SK-N-DZ (cell line): ENCODE measurements at regions not wholly inside any gene's neighbourhood (a gene's known extent, or its start where the extent isn't known, plus 50 kb on each side); places are given as distances from the start of the nearest gene placed in this dataset.
"Not testable (repeated sequence)": the region's sequence is repeated elsewhere in the genome, so short reads cannot be mapped to it uniquely, and the experiment has no call there.

Experiments
- DNase-seq: peaks from one replicate; pipeline ENCODE4 v3.0.0-alpha.2; 2015; ENCODE audit warnings: low spot score

GRCh38 chr4:151459375-151459774, 50.4 kb downstream of the FHIP1A start:
- DNase-seq, result peak; percentile 49

- peak; percentile 68 for DNase-seq
Measured at GRCh38 chr4:151460434-151460833, 51.5 kb downstream of the FHIP1A start.

- no peak for DNase-seq
Measured at GRCh38 chr4:151462554-151462953, 53.6 kb downstream of the FHIP1A start.

GRCh38 chr4:151468715-151469696, 60.0 kb downstream of the FHIP1A start:
- DNase-seq, result no peak

- no peak for DNase-seq
Measured at GRCh38 chr4:151469970-151470369, 61.0 kb downstream of the FHIP1A start.

GRCh38 chr4:151471728-151472127, 62.8 kb downstream of the FHIP1A start:
- no peak for DNase-seq

GRCh38 chr4:151472297-151472696, 63.3 kb downstream of the FHIP1A start:
- no peak for DNase-seq

GRCh38 chr4:151472711-151473110, 63.7 kb downstream of the FHIP1A start:
- no peak for DNase-seq

- no peak for DNase-seq
Measured at GRCh38 chr4:151473521-151474097, 64.6 kb downstream of the FHIP1A start.

GRCh38 chr4:151475035-151475714, 66.2 kb downstream of the FHIP1A start:
- DNase-seq, result no peak

GRCh38 chr4:151481813-151482212, 72.8 kb downstream of the FHIP1A start:
- no peak for DNase-seq

GRCh38 chr4:151484396-151485102, 75.6 kb downstream of the FHIP1A start:
- no peak for DNase-seq

GRCh38 chr4:151485541-151486131, 76.7 kb downstream of the FHIP1A start:
- no peak for DNase-seq

- DNase-seq, result no peak
Measured at GRCh38 chr4:151486168-151486567, 77.2 kb downstream of the FHIP1A start.

GRCh38 chr4:151488968-151489367, 80.0 kb downstream of the FHIP1A start:
- no peak for DNase-seq

GRCh38 chr4:151489462-151490203, 80.7 kb downstream of the FHIP1A start:
- no peak for DNase-seq

GRCh38 chr4:151495612-151496011, 86.6 kb downstream of the FHIP1A start:
- peak; percentile 24 for DNase-seq

GRCh38 chr4:151511548-151511947, 102.6 kb downstream of the FHIP1A start:
- not testable (repeated sequence) for DNase-seq

GRCh38 chr4:151517896-151518295, 108.9 kb downstream of the FHIP1A start:
- no peak for DNase-seq

- no peak for DNase-seq
Measured at GRCh38 chr4:151518359-151518758, 109.4 kb downstream of the FHIP1A start.
